ENCODE measurements at regions not wholly inside any gene's neighbourhood (a gene's known extent, or its start where the extent isn't known, plus 50 kb on each side); places are given as distances from the start of the nearest gene placed in this dataset.

DNA sequence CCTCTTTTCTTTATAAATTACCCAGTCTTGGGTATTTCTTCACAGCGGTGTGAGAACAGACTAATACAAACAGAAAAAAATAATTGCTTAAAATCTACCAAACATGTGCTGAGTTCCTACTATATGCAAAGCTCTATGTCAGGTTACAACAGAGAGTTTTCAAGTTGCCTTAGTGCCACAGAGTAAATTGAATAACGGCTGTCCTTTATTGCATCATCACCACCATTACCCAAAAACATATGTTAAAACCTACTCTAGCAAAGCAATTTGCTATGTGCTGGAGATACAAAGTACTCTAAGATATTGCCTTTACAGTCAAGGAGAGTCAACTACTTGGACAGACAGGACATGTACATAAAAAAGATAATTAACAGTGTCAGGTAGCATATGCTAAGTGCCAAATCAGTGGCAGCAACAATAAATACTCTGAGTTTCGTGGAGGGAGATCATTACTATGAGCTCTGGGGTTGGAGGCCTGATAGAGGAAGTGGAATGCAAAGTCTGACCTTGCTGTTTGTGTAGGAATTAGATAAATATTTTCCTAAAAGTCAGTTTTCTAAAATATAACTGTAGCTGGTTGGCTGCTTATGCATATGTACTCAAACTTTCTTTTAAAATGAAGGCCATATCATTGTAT, 1058.7 kb upstream of the WWC1 start:
- no peak for DNase-seq (ENCODE audit: low spot score)

- no peak for DNase-seq (ENCODE audit: low spot score)
These were observed 1057.8 kb upstream of the WWC1 start for GRCh38 chr5:167233507-167234220.

DNA sequence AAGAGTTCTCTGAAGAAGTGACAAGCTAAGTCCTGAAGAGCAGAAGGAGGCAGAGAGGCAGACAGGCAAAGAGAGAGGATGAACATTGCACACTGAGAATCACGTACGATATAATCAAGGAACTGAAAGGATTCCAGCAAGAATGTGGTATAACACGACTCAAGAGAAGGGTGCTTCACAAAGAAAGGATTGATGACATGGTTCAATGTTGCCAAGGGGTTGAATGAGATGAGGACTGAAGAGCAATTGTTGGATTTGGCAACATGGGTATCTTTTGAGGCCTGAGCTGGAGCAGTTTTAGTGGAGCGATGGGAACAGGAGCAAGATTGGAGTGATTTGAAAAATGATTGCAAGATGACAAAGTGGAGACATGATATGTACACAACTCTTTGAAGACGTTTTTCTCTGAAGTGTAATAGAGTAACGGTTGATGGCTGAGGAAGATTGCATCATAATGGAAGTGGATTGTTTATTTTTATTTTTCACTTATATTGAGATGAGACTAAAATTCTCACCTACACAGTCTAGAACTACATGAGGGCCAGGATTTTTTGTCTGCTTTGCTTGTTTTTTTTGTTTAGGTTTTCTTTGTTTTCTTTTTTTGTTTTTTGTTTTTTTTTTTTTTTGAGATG, 1049.9 kb upstream of the WWC1 start:
- DNase-seq (ENCODE audit: low spot score), result no peak

DNA sequence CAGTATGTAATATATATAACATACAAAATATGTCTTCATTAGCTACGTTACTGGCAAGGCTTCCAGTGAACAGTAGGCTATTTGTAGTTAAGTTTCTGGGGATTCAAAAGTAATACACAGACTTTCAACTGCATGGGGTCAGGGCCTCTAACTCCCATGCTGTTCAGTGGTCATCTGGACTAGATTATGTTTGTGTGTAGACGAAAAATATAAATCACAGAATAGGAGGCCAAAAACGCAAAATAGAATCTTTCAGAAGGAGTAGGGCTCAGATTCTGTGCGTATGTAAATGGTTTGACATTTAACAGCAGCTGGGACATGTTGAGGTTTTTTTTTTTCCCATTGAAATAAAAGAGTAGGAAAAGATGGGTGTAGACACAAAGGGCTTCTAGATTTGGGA, 1048.7 kb upstream of the WWC1 start:
- no peak for DNase-seq (ENCODE audit: low spot score)

GRCh38 chr5:167243463-167243862, 1048.0 kb upstream of the WWC1 start:
- DNase-seq (ENCODE audit: low spot score), result no peak

- no peak for DNase-seq (ENCODE audit: low spot score)
These were observed 1046.9 kb upstream of the WWC1 start for GRCh38 chr5:167244583-167244982.

GRCh38 chr5:167245868-167246267, 1045.6 kb upstream of the WWC1 start:
- DNase-seq (ENCODE audit: low spot score), result no peak

GRCh38 chr5:167247816-167248215, 1043.6 kb upstream of the WWC1 start:
- no peak for DNase-seq (ENCODE audit: low spot score)

DNA sequence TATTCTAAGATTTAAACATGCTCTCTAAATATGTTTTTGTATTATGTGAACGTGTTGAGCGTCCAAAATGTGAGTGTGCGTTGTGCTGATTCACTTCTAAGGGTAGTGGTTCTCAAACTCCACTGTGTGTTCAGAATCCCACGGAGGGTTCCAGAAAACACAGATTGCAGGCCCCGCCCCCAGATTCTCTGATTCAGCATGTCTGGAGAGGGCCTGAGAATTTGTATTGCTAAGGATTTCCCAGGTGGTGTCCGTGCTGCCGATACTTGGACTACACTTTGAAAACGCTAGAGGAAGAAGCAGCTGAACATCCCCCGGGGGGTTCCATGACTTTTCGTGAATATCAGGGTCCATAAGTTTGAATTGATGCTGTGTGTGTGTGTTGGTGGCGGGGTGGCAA, 1043.2 kb upstream of the WWC1 start:
- DNase-seq (ENCODE audit: low spot score), result no peak

GRCh38 chr5:167250996-167251395, 1040.4 kb upstream of the WWC1 start:
- DNase-seq (ENCODE audit: low spot score), result no peak

DNA sequence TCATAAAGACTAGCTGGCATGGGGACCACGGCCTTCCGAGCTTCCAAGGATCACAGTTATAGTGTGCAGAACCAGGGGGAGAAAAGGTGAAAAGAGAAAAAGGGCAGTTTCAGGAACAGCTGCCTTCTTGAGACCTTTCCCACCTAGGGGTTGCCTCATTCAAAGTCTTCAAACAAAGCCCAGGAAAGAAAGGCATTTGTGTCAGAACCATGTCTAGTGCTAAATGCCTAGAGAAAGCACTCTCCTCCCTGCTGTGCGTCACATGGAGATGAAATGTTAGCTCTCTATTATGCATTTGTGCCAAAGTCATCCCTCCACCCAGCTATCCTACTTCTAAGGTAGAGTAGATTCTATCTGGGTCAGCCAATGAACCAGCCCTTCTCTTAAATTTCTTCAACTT, 1037.3 kb upstream of the WWC1 start:
- DNase-seq (ENCODE audit: low spot score), result no peak

DNA sequence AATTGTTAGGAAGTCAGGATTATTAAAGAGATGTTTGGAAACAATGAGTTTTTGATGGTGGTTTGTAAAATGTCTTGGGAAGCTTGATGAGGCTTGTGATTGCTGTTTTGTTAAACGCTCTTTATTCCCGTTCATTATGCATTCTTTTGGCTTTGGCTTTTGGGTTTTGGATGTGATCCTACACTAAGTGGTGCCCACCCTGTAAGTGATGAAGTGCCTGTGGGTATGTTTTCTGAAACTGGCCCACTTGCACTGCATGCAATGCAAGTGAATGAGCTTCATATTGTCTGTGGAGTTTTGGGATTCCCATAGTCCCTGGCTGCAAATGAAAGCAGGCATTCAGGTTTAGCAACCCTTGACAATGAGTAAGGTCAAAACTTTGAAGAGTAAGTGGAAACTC, 1035.5 kb upstream of the WWC1 start:
- DNase-seq (ENCODE audit: low spot score), result no peak

DNA sequence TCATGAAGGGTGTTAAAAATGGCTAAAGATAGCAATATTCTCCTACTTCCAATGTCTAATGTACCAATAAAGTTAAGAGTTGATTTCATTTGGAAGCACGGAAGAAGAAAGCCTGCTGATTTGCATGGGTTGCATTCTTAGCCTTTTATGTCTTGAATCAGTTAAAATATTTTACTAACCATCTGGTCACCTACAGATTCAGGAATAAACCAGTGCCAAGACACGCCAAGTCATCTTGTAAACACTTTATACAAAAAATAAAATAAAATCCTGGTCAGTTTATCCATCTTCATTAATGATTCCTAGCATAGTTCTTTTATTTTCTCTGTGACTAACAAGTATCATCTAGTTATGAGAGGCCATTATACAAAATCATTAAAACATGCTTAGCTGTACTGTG, 1031.6 kb upstream of the WWC1 start:
- DNase-seq (ENCODE audit: low spot score), result no peak

DNA sequence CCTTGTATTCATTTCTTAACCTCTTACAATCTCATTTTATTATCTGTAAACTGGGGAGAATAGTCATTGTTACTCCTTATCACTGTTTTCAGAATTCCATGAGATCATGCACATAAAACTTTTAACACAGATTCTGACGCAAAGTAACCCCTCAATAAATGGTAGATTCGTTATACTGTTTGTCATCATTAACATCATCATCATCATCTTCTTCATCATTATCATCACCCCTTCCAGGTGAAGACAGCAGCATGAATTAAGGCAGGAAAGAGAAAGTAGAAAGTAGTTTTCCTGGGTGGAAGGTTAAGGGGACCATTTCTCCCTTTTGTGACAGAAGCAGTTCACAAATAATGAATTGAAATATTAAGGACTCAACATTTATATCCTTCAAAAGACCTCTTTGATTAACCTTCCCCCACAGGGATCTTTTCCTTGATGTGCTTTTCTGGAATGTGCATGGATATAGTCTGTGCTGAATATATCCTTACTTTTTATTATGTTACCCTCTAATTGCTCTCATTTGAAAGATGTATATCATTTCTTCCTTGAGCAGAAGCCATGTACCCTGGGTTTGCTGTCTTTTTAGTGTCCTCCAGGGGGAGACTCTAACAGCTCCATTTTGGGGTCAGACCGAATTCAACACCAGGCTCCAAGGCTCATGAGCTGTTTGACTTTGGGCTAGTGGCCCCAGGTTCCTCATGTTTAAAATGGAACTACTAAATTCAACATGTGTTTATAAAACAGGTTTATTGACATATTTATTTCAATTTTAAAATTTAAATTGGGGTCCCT, 1029.9 kb upstream of the WWC1 start:
- DNase-seq (ENCODE audit: low spot score), result peak; percentile 19

DNA sequence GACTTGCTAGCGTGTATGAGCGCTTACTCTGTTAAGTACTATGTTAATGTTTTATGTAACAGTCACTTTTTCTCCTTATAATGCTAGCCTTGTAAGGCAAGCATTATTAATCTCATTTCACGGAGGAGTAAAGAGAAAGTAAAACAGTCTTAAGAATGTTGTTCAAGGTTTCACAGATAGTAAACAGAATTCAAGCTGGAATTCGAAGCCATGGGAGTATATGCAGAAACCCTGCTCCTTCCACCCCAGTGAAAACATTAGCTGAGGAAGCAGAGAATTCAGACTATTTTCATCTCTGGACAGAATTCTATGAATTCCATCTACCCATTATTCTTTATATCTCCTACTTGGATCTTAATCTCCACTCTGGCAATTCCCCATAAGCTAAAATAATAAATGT, 1028.3 kb upstream of the WWC1 start:
- no peak for DNase-seq (ENCODE audit: low spot score)

GRCh38 chr5:167264348-167264747, 1027.1 kb upstream of the WWC1 start:
- no peak for DNase-seq (ENCODE audit: low spot score)

GRCh38 chr5:167268337-167268736, 1023.1 kb upstream of the WWC1 start:
- no peak for DNase-seq (ENCODE audit: low spot score)

- DNase-seq (ENCODE audit: low spot score), result no peak
These were observed 1022.3 kb upstream of the WWC1 start for GRCh38 chr5:167269146-167269545.

DNA sequence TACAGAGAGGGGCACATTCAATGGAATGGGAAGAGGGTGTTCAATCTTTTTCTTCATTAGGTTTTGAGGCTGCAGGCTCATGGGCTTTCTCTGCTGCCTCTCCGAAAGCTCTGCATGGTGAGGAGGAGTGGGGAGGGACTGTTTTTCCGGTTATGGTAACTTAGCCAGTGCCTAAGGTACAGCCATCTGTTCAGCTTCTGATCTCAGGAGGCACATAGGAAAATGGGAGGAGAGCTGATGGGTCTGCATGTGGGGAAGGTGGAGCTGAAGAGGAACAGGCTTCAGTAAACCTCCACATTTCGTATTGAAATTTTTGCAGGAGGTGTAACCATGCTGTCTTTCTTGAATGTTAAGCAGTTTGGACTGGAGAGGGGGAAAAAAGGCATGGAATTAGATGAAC, 1020.4 kb upstream of the WWC1 start:
- no peak for DNase-seq (ENCODE audit: low spot score)

- DNase-seq (ENCODE audit: low spot score), result no peak
These were observed 1019.9 kb upstream of the WWC1 start for GRCh38 chr5:167271511-167271910.

DNA sequence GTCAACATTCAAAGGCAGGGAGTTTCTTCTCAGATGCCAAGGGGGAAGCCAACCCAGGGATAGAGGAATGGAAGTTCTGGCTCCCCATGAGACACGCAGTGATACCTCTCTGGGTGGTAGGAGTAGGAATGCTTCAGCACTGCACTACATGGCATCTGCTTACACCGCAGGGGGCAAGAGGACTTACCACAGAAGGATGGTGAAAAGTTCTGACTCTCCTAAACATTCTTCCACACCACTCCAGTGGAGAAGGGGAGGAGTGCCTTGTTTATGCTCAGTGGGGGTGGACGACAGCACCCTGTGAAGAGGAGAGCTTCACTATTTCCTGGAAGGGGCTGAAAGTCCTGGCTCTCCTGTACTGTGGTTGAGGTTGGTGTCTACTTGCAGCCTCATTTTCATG, 1011.3 kb upstream of the WWC1 start:
- no peak for DNase-seq (ENCODE audit: low spot score)

DNA sequence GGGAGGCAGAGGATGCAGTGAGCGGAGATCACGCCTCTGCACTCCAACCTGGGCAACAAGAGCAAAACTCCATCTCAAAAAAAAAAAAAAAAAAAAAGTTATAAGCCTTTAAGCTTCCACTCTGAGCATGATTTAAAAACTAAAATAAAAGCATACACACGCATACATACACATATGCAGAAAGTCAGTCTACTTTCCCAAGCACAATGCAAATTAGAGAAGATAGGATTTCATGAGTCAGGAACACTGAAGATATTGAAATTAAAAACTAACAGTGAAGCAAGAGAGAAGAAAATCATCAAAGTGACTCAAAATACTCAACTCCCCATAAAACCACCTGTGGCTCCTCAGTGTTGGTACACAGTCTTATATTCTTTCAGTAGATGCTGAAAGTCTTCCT, 1009.5 kb upstream of the WWC1 start:
- no peak for DNase-seq (ENCODE audit: low spot score)

DNA sequence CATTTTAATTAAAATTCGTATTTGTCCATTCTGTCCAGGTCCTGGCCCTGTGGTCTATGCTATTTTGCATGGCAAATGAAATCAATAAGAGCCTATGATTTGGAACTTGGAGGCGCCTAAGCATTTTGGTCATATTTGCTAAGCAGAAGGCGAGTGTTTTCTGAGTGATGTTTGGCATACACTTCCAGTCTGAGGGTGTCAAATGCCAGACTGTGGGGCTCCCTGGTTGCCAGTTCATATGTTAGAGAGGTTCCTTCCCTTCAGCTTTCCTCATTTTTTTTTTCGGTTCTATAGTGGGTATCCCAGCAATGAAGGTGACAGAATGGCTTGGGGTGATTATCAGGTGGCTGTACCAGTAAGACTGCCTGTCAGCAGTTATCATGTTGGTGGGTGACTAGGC, 1007.8 kb upstream of the WWC1 start:
- DNase-seq (ENCODE audit: low spot score), result no peak

Measured in GM03348 (cell line).